OCI-LY1 (cell line): ENCODE measurements at regions not wholly inside any gene's neighbourhood (a gene's known extent, or its start where the extent isn't known, plus 50 kb on each side); places are given as distances from the start of the nearest gene placed in this dataset.

ENCODE experiments used
- H2AFZ ChIP-seq: fragments of 200-600 bp; sonication (generic), shearing (Covaris generic); 2 replicates; pipeline ENCODE4 v1.6.0; 2014; ENCODE audit warnings: antibody characterized with exemption, mild to moderate bottlenecking, low read length
- H3F3A ChIP-seq: fragments of 200-600 bp; sonication (generic), shearing (Covaris generic); 2 replicates; pipeline ENCODE4 v1.6.0; 2014; ENCODE audit warnings: mild to moderate bottlenecking, antibody characterized with exemption, low read length, moderate library complexity; ENCODE audit not compliant: insufficient read depth
- H3K27ac ChIP-seq: fragments of 200-600 bp; sonication (generic); 2 replicates; pipeline ENCODE4 v1.5.1; 2014; ENCODE audit warnings: low read length, mixed run types, mild to moderate bottlenecking, low read depth; ENCODE audit not compliant: poor library complexity, severe bottlenecking
- H3K27me3 ChIP-seq: fragments of 200-600 bp; sonication (generic); 2 replicates; pipeline ENCODE4 v1.6.0; 2014; ENCODE audit warnings: antibody characterized with exemption, mild to moderate bottlenecking, low read length, moderate library complexity; ENCODE audit not compliant: insufficient read depth
- H3K36me3 ChIP-seq: fragments of 200-600 bp; sonication (generic); 2 replicates; pipeline ENCODE4 v1.6.1; 2014; ENCODE audit warnings: mild to moderate bottlenecking, antibody characterized with exemption, low read length, moderate library complexity, mixed read lengths; ENCODE audit not compliant: insufficient read depth
- H3K4me1 ChIP-seq: fragments of 200-600 bp; sonication (generic); 2 replicates; pipeline ENCODE4 v1.5.1; 2014; ENCODE audit warnings: mild to moderate bottlenecking, low read length, moderate library complexity; ENCODE audit not compliant: insufficient read depth, severe bottlenecking
- H3K4me2 ChIP-seq: fragments of 200-600 bp; sonication (generic), shearing (Covaris generic); 2 replicates; pipeline ENCODE4 v1.6.1; 2014; ENCODE audit warnings: low read length
- H3K4me3 ChIP-seq: fragments of 200-600 bp; sonication (generic); 2 replicates; pipeline ENCODE4 v1.5.1; 2014; ENCODE audit warnings: low read length, low read depth, mild to moderate bottlenecking, mixed read lengths; ENCODE audit not compliant: poor library complexity, severe bottlenecking
- H3K79me2 ChIP-seq: fragments of 200-600 bp; shearing (Covaris generic); 2 replicates; pipeline ENCODE4 v1.6.1; 2016; ENCODE audit warnings: mixed run types, low read length, mixed read lengths; ENCODE audit not compliant: insufficient read depth
- H3K9ac ChIP-seq: fragments of 200-600 bp; sonication (generic), shearing (Covaris generic); 2 replicates; pipeline ENCODE4 v1.6.1; 2014; ENCODE audit warnings: mild to moderate bottlenecking, low read length, mixed read lengths
- H3K9me2 ChIP-seq: fragments of 200-600 bp; sonication (generic), shearing (Covaris generic); 2 replicates; pipeline ENCODE4 v1.6.1; 2014; ENCODE audit warnings: low read depth, mild to moderate bottlenecking, low read length, mixed read lengths
- H3K9me3 ChIP-seq: fragments of 200-600 bp; shearing (Covaris generic); 2 replicates; pipeline ENCODE4 v1.6.1; 2014; ENCODE audit warnings: low read length, mixed read lengths
- H4K20me1 ChIP-seq: fragments of 200-600 bp; sonication (generic), shearing (Covaris generic); 2 replicates; pipeline ENCODE4 v1.6.0; 2016; ENCODE audit warnings: mild to moderate bottlenecking, low read length; ENCODE audit not compliant: insufficient read depth
- EZH2 ChIP-seq: fragments of 200-600 bp; sonication (generic), shearing (Covaris generic); IDR thresholded peaks from 2 replicates; pipeline ENCODE4 v1.8.0; 2017; ENCODE audit warnings: borderline replicate concordance, mixed run types, mild to moderate bottlenecking, antibody characterized with exemption, low read length, moderate library complexity, mixed read lengths
- TF ChIP-seq, protein P1 (sequence below): fragments of 200-600 bp; sonication (generic), shearing (Covaris generic); IDR thresholded peaks from 2 replicates; pipeline ENCODE4 v1.5.1; 2017; ENCODE audit warnings: mild to moderate bottlenecking, antibody characterized with exemption, low read length, moderate library complexity, mixed read lengths

DNA sequence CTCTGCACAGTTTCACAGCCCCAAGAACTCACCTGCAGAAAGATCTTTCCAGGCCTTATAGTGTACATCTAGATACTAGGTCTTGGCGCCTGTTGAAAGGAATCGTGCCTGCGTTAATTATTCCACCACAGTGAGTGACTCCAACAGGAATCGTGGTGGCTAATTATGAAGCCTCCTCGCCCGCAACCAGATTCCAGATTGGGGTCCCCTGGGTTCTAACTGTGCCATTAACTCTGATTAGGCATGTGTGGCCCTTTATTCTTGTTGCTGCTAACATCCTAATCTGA is 295.3 kb upstream of the MAF start:
- Histone ChIP-seq H4K20me1 (no peaks in the 10 kb centered on the region), H3K27me3 (no peaks in the 10 kb centered on the region), H3K4me3 (no peak overlapping the region), H2AFZ (no peak overlapping the region), H3K36me3 (no peaks in the 10 kb centered on the region), H3K9me3 (no peaks in the 10 kb centered on the region), H3K4me2 (no peak overlapping the region), H3K9ac (no peak overlapping the region), H3K27ac (no peak overlapping the region), H3K9me2 (no peaks in the 10 kb centered on the region), H3K4me1 (no peaks in the 10 kb centered on the region), H3K79me2 (no peaks in the 10 kb centered on the region), H3F3A (no peaks in the 10 kb centered on the region)
- TF ChIP-seq, protein P1, sequence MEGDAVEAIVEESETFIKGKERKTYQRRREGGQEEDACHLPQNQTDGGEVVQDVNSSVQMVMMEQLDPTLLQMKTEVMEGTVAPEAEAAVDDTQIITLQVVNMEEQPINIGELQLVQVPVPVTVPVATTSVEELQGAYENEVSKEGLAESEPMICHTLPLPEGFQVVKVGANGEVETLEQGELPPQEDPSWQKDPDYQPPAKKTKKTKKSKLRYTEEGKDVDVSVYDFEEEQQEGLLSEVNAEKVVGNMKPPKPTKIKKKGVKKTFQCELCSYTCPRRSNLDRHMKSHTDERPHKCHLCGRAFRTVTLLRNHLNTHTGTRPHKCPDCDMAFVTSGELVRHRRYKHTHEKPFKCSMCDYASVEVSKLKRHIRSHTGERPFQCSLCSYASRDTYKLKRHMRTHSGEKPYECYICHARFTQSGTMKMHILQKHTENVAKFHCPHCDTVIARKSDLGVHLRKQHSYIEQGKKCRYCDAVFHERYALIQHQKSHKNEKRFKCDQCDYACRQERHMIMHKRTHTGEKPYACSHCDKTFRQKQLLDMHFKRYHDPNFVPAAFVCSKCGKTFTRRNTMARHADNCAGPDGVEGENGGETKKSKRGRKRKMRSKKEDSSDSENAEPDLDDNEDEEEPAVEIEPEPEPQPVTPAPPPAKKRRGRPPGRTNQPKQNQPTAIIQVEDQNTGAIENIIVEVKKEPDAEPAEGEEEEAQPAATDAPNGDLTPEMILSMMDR: no peak
- no peak for TF ChIP-seq EZH2

DNA sequence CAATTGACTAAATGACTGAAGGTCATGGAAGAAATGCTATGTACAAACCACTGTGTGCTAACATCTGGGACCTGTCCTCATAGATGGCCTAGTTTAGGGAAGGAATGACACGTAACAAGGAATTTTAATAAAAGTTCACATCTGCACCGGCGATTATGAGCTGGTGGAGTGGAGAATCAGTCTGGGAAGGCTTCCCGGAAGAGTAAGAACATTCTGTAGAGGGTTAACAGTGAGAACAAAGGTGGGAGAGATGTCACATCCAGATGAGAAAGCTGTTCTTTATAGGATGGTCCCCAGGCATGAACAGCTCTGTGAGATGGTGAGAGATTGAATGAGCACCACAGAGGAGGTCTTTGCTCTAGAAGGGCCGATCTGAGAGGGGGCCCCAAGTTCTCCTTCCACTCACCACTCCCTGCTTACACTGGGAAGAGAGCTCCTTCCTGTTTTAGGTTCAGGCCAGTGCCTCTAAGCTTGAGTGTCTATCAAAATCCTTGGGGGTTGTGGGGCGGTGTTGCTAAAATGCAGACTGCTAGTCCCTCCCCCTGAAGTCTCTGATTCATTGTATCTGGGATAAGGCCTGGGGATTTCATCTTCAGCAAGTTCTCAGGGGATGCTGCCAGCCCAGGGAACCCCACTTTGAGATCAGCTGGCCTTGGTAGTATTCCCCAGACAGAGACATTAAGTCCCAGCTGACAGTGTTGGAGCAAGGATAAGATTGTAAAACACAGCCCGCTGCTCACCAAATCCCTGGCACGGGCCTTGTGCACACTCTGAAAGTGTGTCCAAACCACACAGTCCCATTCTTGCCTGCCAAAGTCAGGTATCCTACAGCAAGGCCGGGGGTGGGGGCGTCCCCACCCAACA is 294.7 kb upstream of the MAF start:
- H3K9me3 ChIP-seq: no peaks in the 10 kb centered on the region
- H3K9ac ChIP-seq: no peak overlapping the region
- TF ChIP-seq, protein P1: no peak
- TF ChIP-seq EZH2: no peak
- H3K79me2 ChIP-seq: no peaks in the 10 kb centered on the region
- no peak overlapping the region for H3K27ac ChIP-seq
- H3K36me3 ChIP-seq: no peaks in the 10 kb centered on the region
- no peaks in the 10 kb centered on the region for H3F3A ChIP-seq
- H3K4me2 ChIP-seq: no peak overlapping the region
- H3K27me3 ChIP-seq: no peaks in the 10 kb centered on the region
- no peak overlapping the region for H2AFZ ChIP-seq
- no peaks in the 10 kb centered on the region for H3K9me2 ChIP-seq
- no peak overlapping the region for H3K4me3 ChIP-seq
- H3K4me1 ChIP-seq: no peaks in the 10 kb centered on the region
- H4K20me1 ChIP-seq: no peaks in the 10 kb centered on the region

DNA sequence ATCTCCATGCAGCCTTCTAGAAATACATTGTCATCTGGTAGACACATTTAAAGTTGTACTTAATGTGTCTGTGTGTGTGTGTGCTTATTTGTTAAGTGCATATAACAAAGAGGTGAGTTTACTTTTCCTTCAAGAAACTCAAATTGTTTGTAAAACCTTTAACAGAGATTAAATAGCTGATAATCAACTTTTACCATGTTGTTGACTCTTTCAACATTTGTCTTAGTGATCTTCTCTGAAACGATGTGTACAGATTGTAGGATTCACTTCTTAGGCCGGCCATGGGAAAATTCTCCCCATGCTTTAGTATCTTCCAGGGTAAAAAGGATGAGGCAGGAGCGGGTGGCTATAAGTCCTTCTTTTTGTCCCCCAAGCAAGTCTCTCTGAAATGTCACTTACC is 292.9 kb upstream of the MAF start:
- Histone ChIP-seq H3K4me3 (no peak overlapping the region), H2AFZ (no peak overlapping the region), H4K20me1 (no peaks in the 10 kb centered on the region), H3K79me2 (no peaks in the 10 kb centered on the region), H3K9ac (no peak overlapping the region), H3K27ac (no peak overlapping the region), H3K27me3 (no peaks in the 10 kb centered on the region), H3K4me2 (no peak overlapping the region), H3F3A (no peaks in the 10 kb centered on the region), H3K9me3 (no peaks in the 10 kb centered on the region), H3K9me2 (no peaks in the 10 kb centered on the region), H3K4me1 (no peaks in the 10 kb centered on the region), H3K36me3 (no peaks in the 10 kb centered on the region)
- TF ChIP-seq, protein P1: no peak
- no peak for TF ChIP-seq EZH2
